ENCODE measurements at regions not wholly inside any gene's neighbourhood (a gene's known extent, or its start where the extent isn't known, plus 50 kb on each side); places are given as distances from the start of the nearest gene placed in this dataset.
A peak's percentile ranks its signal among the peaks of the same experiment; 100 is the strongest.

- no peak for DNase-seq
These were observed 341.2 kb upstream of the SLC14A2 start for GRCh38 chr18:45274026-45274425.

GRCh38 chr18:45275367-45276113 lies 339.7 kb upstream of the SLC14A2 start:
- peak; percentile 30 for DNase-seq

DNA sequence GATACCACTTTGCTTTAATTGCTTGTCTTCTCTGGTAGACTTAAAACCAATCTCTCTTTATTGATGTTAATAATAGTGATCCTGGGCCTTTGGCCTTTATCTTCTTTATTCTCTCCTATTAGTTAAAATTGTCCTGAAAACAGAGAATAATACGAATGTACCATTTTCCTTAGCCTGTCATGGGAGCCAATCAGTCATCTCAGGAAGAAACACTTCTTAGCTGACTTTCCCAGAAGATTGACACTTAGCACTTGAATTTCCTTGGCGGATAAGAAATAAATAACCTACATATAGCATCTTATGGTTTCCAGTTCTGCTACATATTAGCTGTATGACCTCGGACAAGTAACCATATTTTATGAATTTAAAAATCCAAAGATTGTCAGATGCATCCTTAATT lies 338.4 kb upstream of the SLC14A2 start:
- no peak for DNase-seq

DNA sequence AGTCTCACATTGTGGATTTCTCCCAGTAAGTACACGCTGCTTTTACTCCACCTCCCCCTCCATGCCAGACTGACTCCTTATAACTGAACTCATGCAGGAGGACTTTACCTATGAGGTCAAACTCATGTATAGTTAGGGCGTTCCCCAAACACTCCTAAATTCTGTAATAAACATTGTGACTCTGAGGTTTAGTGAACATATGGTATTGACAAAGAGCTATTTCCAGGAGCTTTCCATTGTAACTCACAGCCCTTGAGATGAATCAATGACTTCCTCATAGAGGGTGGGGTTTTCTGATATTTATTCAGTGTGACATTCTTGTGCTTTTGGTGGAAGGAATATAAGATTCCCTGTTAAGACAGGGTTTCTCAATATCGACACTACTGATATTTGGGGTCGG lies 337.4 kb upstream of the SLC14A2 start:
- no peak for DNase-seq

DNA sequence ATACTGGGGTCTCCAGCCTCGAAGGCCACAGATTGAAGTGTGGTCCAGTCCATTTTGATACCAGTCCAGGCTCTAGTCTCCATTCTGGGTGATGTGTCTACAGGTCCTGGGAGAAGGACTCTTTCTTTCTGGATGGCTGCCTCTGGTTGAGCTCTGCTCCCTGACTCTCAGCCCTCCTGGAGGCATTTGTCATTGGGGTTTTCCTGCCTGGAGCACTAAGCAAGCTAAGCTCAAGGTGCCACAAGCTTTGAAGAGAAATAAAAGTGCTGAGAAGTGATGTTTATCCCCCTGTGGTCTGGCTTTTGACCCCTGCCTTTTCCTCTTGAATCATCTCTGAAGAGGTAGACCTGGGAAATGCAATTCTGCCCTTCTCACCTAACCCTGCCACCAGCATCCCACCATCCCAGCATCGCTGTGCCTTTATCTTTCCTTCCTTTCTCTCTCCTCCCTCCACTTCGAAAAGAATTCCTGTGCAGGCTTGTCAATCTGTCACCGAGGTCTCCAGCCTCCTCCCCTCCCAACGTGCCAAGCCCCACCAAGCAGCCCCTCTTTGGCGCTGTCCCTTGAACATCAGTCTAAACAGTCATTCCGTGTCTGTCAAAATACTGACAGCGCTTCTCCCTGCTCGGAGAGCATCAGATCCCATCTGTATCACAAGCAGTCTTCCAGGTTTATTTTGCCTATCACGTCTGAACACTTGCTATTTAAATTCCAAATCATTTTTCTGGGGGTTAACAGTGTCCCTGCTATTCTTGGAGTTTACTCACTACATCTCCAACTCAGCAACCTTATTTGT lies 334.6 kb upstream of the SLC14A2 start:
- DNase-seq, result no peak

- DNase-seq, result no peak
These were observed 333.0 kb upstream of the SLC14A2 start for GRCh38 chr18:45282101-45282812.

DNA sequence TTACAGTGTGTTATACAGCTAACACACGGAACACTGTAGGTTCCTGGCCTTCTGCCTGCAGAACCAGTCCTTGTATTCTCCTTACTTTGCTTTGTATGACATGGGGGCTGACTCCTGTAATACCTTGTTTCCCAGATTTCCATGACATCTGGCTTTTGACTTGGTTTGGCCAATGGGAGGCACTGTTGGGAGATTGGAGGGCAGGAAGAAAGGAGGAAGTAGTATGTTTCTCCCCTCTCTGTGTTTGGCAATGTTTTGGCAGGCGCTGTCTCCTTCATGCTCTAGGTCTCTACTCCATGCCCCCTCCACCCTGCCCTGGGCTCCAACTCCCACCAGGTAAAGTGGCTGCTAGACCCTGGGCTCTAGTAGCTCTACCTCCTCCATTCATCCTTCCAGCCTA lies 331.1 kb upstream of the SLC14A2 start:
- DNase-seq, result no peak

GRCh38 chr18:45284851-45285250 lies 330.4 kb upstream of the SLC14A2 start:
- DNase-seq, result no peak

DNA sequence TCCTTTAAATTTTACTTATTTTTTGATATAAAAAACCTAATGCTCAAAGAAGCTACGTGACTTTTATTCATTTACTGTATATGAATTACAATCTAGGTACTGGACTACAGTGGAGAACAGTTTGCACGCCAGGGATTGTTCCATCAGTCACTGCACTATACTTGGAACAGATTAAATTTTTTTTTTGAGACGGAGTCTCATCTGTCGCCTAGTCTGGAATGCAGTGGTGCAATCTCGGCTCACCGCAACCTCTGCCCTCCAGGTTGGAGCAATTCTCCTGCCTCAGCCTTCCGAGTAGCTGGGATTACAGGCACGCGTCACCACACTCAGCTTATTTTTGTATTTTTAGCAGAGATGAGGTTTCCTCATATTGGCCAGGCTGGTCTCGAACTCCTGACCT lies 330.0 kb upstream of the SLC14A2 start:
- DNase-seq, result no peak

DNA sequence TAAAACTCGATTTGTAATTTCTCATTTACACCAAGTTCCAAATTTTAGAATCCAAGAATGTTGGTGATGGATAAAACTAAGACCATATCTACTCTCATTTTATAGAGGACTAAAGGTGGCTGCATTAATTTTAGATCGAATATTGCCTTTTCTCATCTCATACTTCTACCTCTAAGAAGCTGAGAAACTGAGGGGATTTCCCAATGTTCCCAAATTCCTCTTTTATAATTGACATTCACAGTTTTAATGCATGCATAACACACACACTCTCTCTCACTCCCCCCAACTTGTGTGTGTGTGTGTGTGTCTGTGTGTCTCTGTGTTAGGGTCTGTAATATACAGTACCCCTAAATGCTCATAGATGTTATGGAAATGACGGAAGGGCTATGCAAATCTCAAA lies 328.8 kb upstream of the SLC14A2 start:
- DNase-seq, result no peak

DNA sequence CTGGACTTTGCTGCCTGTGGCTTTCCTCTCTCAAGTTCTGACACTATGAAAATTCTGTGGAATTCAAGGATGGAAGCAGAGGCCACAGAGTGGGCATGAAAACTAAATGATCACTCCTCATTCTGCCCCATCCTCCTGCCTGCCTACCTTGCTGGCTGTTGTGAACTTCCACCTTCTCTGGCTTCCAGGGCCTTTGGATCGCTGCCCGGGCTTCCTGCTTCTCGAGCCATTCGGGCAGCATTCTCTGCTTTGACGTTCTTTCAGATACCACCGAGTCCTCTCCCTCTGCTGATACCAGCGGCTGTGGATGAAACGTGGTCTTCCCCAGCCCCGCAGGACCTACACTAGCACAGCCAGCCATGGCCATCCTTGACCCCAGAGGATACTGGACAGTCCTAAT lies 327.7 kb upstream of the SLC14A2 start:
- no peak for DNase-seq

- no peak for DNase-seq
These were observed 324.9 kb upstream of the SLC14A2 start for GRCh38 chr18:45290364-45290763.

DNA sequence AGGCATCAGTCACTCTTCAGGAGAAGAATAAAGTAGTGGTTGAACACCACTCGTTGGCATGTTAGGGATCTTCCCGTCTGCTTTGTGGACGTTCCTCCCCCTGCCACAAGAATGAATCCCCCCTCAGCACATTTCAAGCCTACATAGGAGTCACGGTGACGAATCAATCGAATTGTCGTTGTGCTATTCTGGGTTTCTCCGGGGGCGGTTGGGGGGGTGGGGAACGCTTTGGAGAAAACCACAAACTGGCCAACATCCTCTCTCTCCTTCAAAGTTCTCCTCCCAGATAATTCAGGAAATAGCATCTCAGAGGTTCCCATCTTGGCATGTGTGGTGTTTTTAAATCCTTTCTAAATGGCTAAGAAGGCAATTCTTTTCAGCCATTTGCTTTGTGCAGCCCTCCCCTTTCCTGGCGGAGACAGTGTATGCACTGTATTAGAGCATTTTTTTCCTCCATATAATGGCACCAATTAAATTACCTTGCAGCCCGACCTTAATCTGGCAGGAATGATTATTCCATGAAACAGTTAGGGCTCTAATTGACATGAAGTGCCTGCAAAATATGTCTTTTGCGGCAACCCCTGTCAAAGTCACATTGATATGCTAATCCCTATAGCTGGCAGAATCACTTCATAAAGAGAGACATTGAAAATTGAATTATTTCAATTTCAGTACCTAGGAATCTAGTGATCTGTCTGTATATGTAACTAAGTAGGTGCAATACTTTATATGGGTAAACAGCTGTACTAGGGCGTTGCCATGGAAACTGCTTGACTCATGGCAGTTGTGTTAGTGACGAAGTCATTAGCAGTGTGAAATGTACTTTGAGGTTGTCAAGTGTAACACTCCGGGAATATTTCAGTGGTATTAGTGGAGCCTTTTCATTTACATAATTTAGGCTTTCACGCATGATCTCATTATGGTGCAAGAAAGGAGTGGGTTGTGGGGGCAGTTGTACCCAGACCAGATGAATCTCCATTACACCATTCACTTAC lies 323.4 kb upstream of the SLC14A2 start:
- no peak for DNase-seq

DNA sequence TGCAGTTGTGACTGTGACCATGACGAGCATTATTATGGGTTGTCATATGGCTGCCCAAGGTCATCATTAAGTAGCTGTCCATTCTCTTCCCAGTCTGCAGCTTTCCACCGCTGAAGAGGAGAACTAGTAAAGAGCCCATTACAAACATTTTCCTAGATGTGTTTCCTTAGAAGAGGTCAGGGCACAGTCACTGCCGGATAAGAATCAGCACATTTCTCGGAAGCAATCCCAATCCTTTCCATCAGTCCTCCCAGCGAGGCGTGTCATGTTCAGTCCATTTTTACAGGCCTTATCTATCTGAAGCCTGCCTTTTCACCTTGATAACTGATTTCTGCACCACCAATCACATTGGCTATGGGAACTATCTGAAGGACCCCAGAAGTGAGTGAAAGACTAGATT lies 319.9 kb upstream of the SLC14A2 start:
- no peak for DNase-seq

DNA sequence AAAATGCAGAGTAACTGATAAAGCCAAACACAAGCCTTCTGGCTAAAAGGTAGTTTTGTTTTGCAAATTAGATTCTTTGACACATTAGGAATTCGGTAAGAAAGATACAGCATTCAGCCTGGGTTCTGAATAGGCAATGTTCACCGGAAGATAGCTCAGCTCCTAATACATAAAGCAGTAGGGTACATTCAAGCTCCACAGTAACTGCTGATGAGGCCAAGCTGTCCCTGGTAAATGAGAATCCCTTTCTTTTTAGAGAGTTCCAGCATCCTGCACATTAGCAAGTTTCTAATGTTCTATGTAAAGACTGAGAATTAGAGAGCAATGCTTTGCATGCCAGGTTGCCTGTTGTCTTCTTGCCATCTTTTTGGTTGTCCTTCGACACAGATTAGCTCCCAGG lies 316.3 kb upstream of the SLC14A2 start:
- DNase-seq, result no peak

DNA sequence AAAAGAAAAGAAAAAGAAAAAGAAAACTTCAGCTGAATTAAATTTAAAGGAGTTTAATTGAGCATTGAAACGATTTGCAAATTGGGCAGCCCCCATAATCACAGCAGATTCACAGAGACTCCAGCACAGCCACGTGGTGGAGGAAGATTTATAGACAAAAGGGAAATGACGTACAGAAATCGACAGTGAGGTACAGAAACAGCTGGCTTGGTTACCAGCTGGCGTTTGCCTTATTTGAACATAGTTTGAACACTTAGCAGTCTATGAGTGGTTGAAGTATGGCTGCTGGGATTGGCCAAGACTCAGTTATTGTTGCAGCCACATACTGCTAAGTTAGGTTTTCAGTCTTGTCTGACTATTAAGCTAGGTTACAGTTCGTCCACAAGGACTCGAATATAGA lies 312.2 kb upstream of the SLC14A2 start:
- DNase-seq, result no peak

GRCh38 chr18:45304558-45304957 lies 310.7 kb upstream of the SLC14A2 start:
- no peak for DNase-seq

- DNase-seq, result no peak
These were observed 302.6 kb upstream of the SLC14A2 start for GRCh38 chr18:45312555-45313126.

GRCh38 chr18:45316127-45316526 lies 299.1 kb upstream of the SLC14A2 start:
- DNase-seq, result no peak

DNA sequence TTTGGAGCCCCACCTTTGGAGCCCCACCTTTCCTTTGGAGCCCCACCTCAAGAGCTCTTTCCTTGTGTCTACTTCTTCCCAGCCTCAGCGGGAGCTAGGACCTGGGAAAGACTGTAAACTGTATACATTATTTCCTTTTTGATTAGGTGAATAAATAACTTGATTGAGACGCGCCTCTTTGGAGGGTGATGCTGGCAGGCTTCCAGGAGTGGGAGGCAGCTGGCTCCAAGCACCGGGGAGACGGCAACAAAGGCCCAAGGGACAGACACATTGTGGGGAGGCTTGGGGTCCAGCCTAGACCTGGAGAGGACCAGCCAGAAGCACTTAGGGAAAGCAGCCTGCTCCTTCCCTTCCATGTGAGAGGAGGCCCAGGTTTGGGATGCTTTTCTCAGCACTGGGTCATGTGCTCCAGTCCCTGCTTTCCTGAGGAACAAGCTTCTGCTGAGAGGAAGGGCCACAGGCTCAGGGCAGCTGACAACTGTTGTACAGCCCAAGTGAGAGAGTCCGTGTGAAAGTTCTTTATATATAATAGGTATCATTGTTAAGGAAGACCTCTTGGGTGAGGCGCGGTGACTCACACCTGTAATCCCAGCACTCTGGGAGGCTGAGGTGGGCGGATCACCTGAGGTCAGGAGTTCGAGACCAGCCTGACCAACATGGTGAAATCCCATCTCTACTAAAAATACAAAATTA lies 297.2 kb upstream of the SLC14A2 start:
- no peak for DNase-seq

DNA sequence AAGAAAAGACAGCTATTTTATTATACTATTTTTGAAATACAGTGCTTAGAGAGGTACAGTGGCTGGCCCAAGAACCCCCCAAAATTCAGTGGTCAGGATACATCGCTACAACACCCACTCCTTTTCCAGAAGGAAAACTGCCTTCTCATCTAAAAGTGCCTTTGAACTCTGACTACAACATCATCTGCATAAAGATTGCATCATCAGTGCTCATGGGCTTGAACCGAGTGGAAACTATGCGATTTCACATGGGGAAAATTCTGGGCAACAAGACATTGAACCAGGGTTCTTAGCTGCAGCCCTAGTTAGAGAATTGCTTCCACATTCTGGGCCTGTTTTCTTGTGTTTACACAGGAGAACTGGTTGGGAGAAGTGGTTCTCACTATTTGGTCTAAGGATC lies 294.6 kb upstream of the SLC14A2 start:
- no peak for DNase-seq

- DNase-seq, result no peak
These were observed 293.8 kb upstream of the SLC14A2 start for GRCh38 chr18:45321520-45321919.

All from activated CD4-positive, alpha-beta T cell treated with anti-CD3 and anti-CD28 coated beads, Interleukin-10, Interleukin-2, amounts not matched to agents 100 ng/mL and 50 ng/mL, durations not matched to agents 16 hours and 8 hours (primary cell).